ENCODE measurements at regions not wholly inside any gene's neighbourhood (a gene's known extent, or its start where the extent isn't known, plus 50 kb on each side); places are given as distances from the start of the nearest gene placed in this dataset.
"Not testable (repeated sequence)": the region's sequence is repeated elsewhere in the genome, so short reads cannot be mapped to it uniquely, and the experiment has no call there.

DNA sequence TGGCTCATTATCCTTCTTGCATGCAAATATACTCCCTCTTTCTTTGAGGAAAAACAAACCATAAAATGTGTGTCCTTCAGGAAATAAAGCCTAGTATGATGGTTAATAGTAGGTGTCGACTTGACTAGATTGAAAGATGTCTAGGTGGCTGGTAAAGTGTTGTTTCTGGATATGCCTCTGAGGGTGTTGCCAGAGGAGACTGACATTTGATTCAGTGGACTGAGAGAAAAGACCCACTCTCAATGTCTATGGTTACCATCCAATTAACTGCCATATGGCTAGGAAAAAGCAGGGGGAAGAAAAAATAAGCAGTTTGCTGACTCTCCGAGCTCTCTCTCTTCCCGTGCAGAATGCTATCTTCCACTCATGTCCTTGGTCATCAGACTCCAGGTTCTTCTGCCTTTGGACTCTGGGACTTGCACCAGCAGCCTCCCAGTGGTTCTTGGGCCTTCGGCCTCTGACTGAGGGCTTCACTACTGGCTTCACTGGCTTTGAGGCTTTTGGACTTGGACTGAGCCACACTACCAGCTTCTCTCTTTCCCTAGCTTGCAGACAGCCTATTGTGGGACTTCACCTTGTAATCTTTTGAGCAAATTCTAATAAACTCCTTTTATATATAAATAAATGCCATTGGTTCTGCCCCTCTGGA lies 532.1 kb upstream of the HTR2C start:
- H3K4me3 ChIP-seq (ENCODE audit: low read length): no peak overlapping the region
- H3K4me1 ChIP-seq (ENCODE audit: control insufficient read depth, insufficient read depth, low read length): peaks cover 5% of the 10 kb centered on the region; the same call in 1 of the 2 replicates
- H3K27ac ChIP-seq (ENCODE audit: low read length): no peak overlapping the region
- no CpG with 5 or more reads among the region's 4 CpGs for WGBS (ENCODE audit: insufficient coverage, insufficient read length)
- H3K9me3 ChIP-seq (ENCODE audit: control insufficient read depth, insufficient read depth, low read length): no peaks in the 10 kb centered on the region
- H3K36me3 ChIP-seq (ENCODE audit: control insufficient read depth, insufficient read depth, low read length): peaks cover 7% of the 10 kb centered on the region; the same call in 1 of the 2 replicates
- H3K27me3 ChIP-seq (ENCODE audit: control insufficient read depth, insufficient read depth, low read length): no peaks in the 10 kb centered on the region
- DNase-seq (ENCODE audit: low read depth, low spot score): no peak

DNA sequence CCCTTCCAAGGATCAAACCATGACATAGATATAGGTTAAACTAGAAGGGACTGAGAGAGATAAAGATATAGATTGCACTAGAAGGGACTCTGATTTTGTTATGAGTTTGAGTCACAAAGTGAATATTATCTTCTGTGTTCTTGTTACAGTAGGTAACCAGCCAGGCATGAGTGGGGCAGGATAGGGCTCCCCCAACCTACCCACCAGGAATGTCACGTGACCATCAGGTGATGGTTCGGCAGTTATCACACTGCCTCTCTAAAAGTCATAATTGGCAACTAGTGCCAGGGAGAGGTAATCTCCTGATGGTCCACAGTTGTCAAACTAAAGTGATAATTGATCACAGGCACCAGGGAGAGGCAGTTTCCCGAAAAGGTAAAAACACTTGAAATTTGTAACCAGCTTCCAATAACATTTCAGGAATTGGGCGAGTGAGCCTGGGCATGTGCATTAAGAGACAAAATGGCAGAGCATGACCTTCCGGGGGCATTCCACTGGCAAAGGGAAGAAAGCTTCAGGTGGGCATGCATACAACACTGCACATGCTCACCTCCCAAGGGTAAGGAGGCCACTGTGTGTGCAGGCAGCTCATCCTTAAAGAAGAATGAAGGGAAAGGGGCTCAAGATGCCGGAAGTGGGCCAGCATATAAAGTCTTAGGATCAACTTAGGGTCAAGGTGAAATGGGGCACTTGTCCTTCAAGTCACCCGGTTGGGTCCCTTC lies 533.6 kb upstream of the HTR2C start:
- Histone ChIP-seq H3K9me3 (ENCODE audit: control insufficient read depth, insufficient read depth, low read length) (no peaks in the 10 kb centered on the region), H3K4me1 (ENCODE audit: control insufficient read depth, insufficient read depth, low read length) (peaks cover 5% of the 10 kb centered on the region; the same call in 1 of the 2 replicates), H3K4me3 (ENCODE audit: low read length) (no peak overlapping the region), H3K27me3 (ENCODE audit: control insufficient read depth, insufficient read depth, low read length) (no peaks in the 10 kb centered on the region), H3K36me3 (ENCODE audit: control insufficient read depth, insufficient read depth, low read length) (peaks cover 12% of the 10 kb centered on the region; the same call in 1 of the 2 replicates), H3K27ac (ENCODE audit: low read length) (no peak overlapping the region)
- no peak for DNase-seq (ENCODE audit: low read depth, low spot score)
- no CpG with 5 or more reads among the region's 7 CpGs for WGBS (ENCODE audit: insufficient coverage, insufficient read length)

DNA sequence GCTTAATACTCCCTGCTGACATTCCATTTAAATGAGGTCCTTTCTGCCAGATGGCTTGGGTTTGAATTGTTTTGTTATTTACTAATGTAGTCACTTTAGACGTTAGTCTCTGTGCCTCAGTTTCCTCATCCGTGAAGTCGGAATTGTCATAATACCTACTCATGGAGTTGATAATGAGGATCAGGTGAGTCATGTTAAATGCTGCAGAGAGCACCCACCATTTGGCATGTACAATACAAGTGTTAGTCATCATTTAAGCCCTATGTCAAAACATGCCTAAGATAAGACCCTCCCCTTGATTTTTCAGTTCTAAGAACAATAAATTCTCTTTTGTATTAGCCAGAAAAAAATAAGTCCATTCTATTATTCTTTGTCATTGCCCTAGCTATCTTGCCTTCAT lies 534.8 kb upstream of the HTR2C start:
- Histone ChIP-seq H3K4me1 (ENCODE audit: control insufficient read depth, insufficient read depth, low read length) (peaks cover 5% of the 10 kb centered on the region; the same call in 1 of the 2 replicates), H3K36me3 (ENCODE audit: control insufficient read depth, insufficient read depth, low read length) (peaks cover 16% of the 10 kb centered on the region; the same call in 1 of the 2 replicates), H3K27me3 (ENCODE audit: control insufficient read depth, insufficient read depth, low read length) (no peaks in the 10 kb centered on the region), H3K4me3 (ENCODE audit: low read length) (no peak overlapping the region), H3K9me3 (ENCODE audit: control insufficient read depth, insufficient read depth, low read length) (no peaks in the 10 kb centered on the region), H3K27ac (ENCODE audit: low read length) (no peak overlapping the region)
- no CpG with 5 or more reads among the region's 3 CpGs for WGBS (ENCODE audit: insufficient coverage, insufficient read length)
- no peak for DNase-seq (ENCODE audit: low read depth, low spot score)

DNA sequence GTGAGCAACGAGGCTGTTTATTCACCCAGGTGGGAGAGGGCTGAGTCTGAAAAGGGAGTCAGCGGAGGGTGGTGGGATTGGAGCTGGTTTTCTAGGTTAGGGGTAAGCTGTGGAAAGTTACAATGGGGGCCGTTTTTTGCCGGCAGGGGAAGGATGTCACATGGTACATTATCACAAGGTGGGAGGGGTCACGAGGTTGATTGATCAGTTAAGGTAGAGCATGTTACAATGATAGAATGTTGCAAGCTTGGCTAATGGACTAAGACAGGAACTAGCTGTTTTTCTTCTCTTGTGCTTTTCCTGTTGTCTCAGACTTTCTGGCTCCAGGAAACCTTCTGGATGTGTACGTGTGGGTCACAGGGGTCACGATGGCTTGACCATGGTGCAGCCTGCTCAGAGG lies 536.3 kb upstream of the HTR2C start:
- no peak for DNase-seq (ENCODE audit: low read depth, low spot score)
- no CpG with 5 or more reads among the region's 7 CpGs for WGBS (ENCODE audit: insufficient coverage, insufficient read length)

DNA sequence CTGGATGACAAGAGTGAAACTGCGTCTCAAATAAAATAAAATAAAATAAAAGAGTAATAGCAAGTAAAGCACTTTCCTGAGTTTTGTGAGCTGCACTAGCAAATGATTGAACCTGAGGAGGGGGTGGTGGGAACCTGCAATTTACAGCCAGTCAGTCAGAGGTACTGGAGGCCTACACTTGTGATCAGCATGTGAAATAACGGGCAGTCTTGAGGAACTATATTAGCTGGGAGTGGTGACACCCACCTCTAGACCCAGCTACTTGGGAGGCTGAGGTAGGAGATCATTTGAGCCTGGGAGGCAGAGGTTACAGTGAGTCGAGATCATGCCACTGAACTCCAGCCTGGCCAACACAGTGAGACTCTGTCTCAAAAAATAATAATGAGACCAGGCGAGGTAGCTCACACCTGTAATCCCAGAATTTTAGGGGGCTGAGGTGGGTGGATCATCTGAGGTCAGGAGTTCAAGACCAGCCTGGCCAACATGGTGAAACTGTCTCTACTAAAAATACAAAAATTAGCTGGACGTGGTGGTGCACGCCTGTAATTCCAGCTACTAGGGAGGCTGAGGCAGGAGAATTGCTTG lies 537.1 kb upstream of the HTR2C start:
- no peaks in the 10 kb centered on the region for H3K27me3 ChIP-seq (ENCODE audit: control insufficient read depth, insufficient read depth, low read length)
- no peak overlapping the region for H3K27ac ChIP-seq (ENCODE audit: low read length)
- peaks cover 19% of the 10 kb centered on the region; the same call in 1 of the 2 replicates for H3K36me3 ChIP-seq (ENCODE audit: control insufficient read depth, insufficient read depth, low read length)
- H3K4me1 ChIP-seq (ENCODE audit: control insufficient read depth, insufficient read depth, low read length): peaks cover 5% of the 10 kb centered on the region; the same call in 1 of the 2 replicates
- no peak for DNase-seq (ENCODE audit: low read depth, low spot score)
- no peak overlapping the region for H3K4me3 ChIP-seq (ENCODE audit: low read length)
- WGBS (ENCODE audit: insufficient coverage, insufficient read length): no CpG with 5 or more reads among the region's 6 CpGs
- no peaks in the 10 kb centered on the region for H3K9me3 ChIP-seq (ENCODE audit: control insufficient read depth, insufficient read depth, low read length)

More for the DNA sequence above, 536.3 kb upstream of the HTR2C start:
- Histone ChIP-seq H3K27ac (ENCODE audit: low read length) (no peak overlapping the region), H3K36me3 (ENCODE audit: control insufficient read depth, insufficient read depth, low read length) (peaks cover 19% of the 10 kb centered on the region; the same call in 1 of the 2 replicates), H3K9me3 (ENCODE audit: control insufficient read depth, insufficient read depth, low read length) (no peaks in the 10 kb centered on the region), H3K4me3 (ENCODE audit: low read length) (no peak overlapping the region), H3K4me1 (ENCODE audit: control insufficient read depth, insufficient read depth, low read length) (peaks cover 5% of the 10 kb centered on the region; the same call in 1 of the 2 replicates), H3K27me3 (ENCODE audit: control insufficient read depth, insufficient read depth, low read length) (no peaks in the 10 kb centered on the region)

DNA sequence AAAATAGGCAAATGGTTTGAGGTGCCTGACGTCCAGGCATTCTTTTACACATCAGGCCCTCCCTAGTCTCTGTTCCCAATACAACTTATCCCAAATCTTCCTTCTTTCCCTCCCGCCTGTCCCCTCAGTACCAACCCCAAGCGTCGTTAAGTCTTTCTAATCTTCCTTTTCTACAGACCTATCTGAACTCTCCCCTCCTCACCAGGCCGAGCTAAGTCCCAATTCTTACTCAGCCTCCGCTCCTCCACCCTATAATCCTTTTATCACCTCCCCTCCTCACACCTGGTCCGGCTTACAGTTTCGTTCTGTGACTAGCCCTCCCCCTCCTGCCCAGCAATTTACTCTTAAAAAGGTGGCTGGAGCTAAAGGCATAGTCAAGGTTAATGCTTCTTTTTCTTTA lies 542.4 kb upstream of the HTR2C start:
- not testable (repeated sequence) for DNase-seq (ENCODE audit: low read depth, low spot score); H3K9me3 ChIP-seq (ENCODE audit: control insufficient read depth, insufficient read depth, low read length); H3K4me1 ChIP-seq (ENCODE audit: control insufficient read depth, insufficient read depth, low read length); H3K27ac ChIP-seq (ENCODE audit: low read length); H3K27me3 ChIP-seq (ENCODE audit: control insufficient read depth, insufficient read depth, low read length)
- peak overlapping the region; percentile 89; the same call in 1 of the 2 replicates for H3K4me3 ChIP-seq (ENCODE audit: low read length)
- WGBS (ENCODE audit: insufficient coverage, insufficient read length): 95% methylated on average over 3 of the region's 8 CpGs
- peaks cover 10% of the 10 kb centered on the region; the same call in 1 of the 2 replicates for H3K36me3 ChIP-seq (ENCODE audit: control insufficient read depth, insufficient read depth, low read length)

DNA sequence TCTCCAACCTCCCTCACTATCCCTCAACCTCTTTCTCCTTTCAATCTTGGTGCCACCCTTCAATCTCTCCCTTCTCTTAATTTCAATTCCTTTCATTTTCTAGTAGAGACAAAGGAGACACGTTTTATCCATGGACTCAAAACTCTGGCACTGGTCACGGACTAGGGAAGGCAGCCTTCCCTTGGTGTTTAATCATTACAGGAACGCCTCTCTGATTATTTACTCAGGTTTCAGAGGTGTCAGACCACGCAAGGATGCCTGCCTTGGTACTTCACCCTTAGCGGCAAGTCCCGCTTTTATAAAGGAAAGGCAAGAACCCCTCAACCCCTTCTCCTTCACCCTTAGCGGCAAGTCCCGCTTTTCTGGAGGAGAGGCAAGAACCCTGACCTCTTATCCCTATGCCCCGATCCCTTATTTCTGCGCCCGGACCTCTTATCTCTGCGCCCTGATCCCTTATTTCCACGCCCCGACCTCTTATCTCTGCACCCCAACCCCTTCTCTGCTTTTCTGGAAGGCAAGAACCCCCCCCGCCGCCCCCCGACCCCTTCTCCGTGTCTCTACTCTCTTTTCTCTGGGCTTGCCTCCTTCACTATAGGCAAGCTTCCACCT lies 543.1 kb upstream of the HTR2C start:
- WGBS (ENCODE audit: insufficient coverage, insufficient read length): no CpG with 5 or more reads among the region's 18 CpGs
- H3K4me1 ChIP-seq (ENCODE audit: control insufficient read depth, insufficient read depth, low read length); H3K27ac ChIP-seq (ENCODE audit: low read length); H3K27me3 ChIP-seq (ENCODE audit: control insufficient read depth, insufficient read depth, low read length); H3K36me3 ChIP-seq (ENCODE audit: control insufficient read depth, insufficient read depth, low read length); H3K9me3 ChIP-seq (ENCODE audit: control insufficient read depth, insufficient read depth, low read length); DNase-seq (ENCODE audit: low read depth, low spot score): not testable (repeated sequence)
- H3K4me3 ChIP-seq (ENCODE audit: low read length): peak overlapping the region; percentile 89; the same call in 1 of the 2 replicates

DNA sequence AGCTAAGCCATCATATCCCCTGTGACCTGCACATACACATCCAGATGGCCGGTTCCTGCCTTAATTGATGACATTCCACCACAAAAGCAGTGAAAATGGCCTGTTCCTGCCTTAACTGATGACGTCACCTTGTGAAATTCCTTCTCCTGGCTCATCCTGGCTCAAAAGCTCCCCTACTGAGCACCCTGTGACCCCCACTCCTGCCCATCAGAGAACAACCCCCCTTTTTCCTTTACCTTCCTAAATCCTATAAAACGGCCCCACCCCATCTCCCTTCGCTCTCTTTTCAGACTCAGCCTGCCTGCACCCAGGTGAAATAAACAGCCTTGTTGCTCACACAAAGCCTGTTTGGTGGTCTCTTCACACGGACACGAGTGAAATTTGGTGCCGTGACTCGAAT lies 543.8 kb upstream of the HTR2C start:
- not testable (repeated sequence) for DNase-seq (ENCODE audit: low read depth, low spot score); H3K36me3 ChIP-seq (ENCODE audit: control insufficient read depth, insufficient read depth, low read length); H3K4me1 ChIP-seq (ENCODE audit: control insufficient read depth, insufficient read depth, low read length); H3K9me3 ChIP-seq (ENCODE audit: control insufficient read depth, insufficient read depth, low read length); H3K27ac ChIP-seq (ENCODE audit: low read length); H3K27me3 ChIP-seq (ENCODE audit: control insufficient read depth, insufficient read depth, low read length)
- peak overlapping the region; percentile 89; the same call in 1 of the 2 replicates for H3K4me3 ChIP-seq (ENCODE audit: low read length)
- WGBS (ENCODE audit: insufficient coverage, insufficient read length): no CpG with 5 or more reads among the region's 8 CpGs

DNA sequence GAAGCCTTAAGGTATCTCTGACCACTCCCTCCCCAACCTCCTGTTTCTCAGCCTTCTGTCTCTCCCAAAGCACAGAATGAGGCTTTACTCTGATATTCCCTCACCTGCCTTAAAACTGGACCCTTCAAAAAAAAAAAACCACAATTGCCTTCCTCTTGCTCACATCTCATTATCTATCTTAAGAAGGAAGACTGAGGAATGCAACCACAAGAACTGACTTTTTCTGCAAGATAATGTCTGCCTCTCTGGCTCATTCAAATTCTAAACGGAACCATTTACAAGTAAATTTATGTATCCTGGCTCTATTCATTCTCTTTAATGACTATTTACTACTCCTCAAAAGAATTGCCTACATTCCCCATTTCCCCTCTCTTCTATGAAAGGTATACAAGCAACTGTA lies 545.5 kb upstream of the HTR2C start:
- H3K4me3 ChIP-seq (ENCODE audit: low read length): no peak overlapping the region
- no CpG with 5 or more reads among the region's 1 CpG for WGBS (ENCODE audit: insufficient coverage, insufficient read length)
- no peaks in the 10 kb centered on the region for H3K9me3 ChIP-seq (ENCODE audit: control insufficient read depth, insufficient read depth, low read length)
- H3K4me1 ChIP-seq (ENCODE audit: control insufficient read depth, insufficient read depth, low read length): peaks cover 6% of the 10 kb centered on the region
- no peaks in the 10 kb centered on the region for H3K36me3 ChIP-seq (ENCODE audit: control insufficient read depth, insufficient read depth, low read length)
- H3K27me3 ChIP-seq (ENCODE audit: control insufficient read depth, insufficient read depth, low read length): no peaks in the 10 kb centered on the region
- no peak overlapping the region for H3K27ac ChIP-seq (ENCODE audit: low read length)
- peak; percentile 47 for DNase-seq (ENCODE audit: low read depth, low spot score)

DNA sequence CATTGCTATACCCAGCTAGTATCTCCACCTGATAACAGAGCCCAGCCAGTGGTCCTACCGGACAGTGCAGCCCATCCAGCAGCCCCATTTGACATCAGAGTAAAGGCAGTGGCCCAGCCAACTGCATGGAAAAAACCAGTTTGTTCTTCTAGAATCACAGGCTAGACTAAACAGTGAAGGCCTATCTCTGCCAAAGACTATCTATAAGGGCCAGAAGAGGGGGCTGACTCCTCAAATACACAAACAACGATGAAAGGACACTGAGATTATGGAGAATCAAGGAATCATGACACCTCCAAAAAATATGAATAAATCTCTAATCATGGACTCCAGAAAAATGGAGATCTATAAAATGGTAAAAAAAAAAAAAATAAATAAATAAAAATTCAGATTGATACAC lies 546.4 kb upstream of the HTR2C start:
- Histone ChIP-seq H3K4me1 (ENCODE audit: control insufficient read depth, insufficient read depth, low read length) (peaks cover 6% of the 10 kb centered on the region), H3K27ac (ENCODE audit: low read length) (peak overlapping the region; percentile 76), H3K27me3 (ENCODE audit: control insufficient read depth, insufficient read depth, low read length) (no peaks in the 10 kb centered on the region), H3K9me3 (ENCODE audit: control insufficient read depth, insufficient read depth, low read length) (no peaks in the 10 kb centered on the region), H3K36me3 (ENCODE audit: control insufficient read depth, insufficient read depth, low read length) (no peaks in the 10 kb centered on the region), H3K4me3 (ENCODE audit: low read length) (no peak overlapping the region)
- no CpG with 5 or more reads among the region's 2 CpGs for WGBS (ENCODE audit: insufficient coverage, insufficient read length)
- no peak for DNase-seq (ENCODE audit: low read depth, low spot score)
